Osteoblast (primary cell): ENCODE measurements at regions not wholly inside any gene's neighbourhood (a gene's known extent, or its start where the extent isn't known, plus 50 kb on each side); places are given as distances from the start of the nearest gene placed in this dataset.

Experiments
- DNase-seq: peaks from one replicate; pipeline ENCODE4 v3.0.0; 2011; ENCODE audit warnings: low spot score, mixed read lengths; ENCODE audit not compliant: insufficient read length; ENCODE audit errors: missing footprints
- H2AFZ ChIP-seq: 2 replicates; pipeline ENCODE4 v1.6.0; 2011; ENCODE audit warnings: mild to moderate bottlenecking, low read length
- H3K27ac ChIP-seq: 2 replicates; pipeline ENCODE4 v1.5.1; 2011; ENCODE audit warnings: mild to moderate bottlenecking, low read depth, low read length, moderate library complexity
- H3K27me3 ChIP-seq: 2 replicates; pipeline ENCODE4 v1.6.0; 2012; ENCODE audit warnings: mild to moderate bottlenecking, control low read depth, inconsistent platforms, low read length, moderate library complexity; ENCODE audit not compliant: insufficient read depth
- H3K36me3 ChIP-seq: 2 replicates; pipeline ENCODE4 v1.5.1; 2011; ENCODE audit warnings: mild to moderate bottlenecking, low read length, control low read depth, moderate library complexity; ENCODE audit not compliant: insufficient read depth
- H3K4me1 ChIP-seq: 2 replicates; pipeline ENCODE4 v1.5.1; 2011; ENCODE audit warnings: mild to moderate bottlenecking, low read length, control low read depth, moderate library complexity; ENCODE audit not compliant: insufficient read depth
- H3K4me2 ChIP-seq: 2 replicates; pipeline ENCODE4 v1.6.0; 2011; ENCODE audit warnings: mild to moderate bottlenecking, low read length; ENCODE audit not compliant: insufficient read depth
- H3K4me3 ChIP-seq: fragments of 200-600 bp; sonication (generic); 3 replicates; pipeline ENCODE4 v1.5.1; 2012; ENCODE audit warnings: mild to moderate bottlenecking, low read length, inconsistent platforms; ENCODE audit not compliant: insufficient read depth
- H3K79me2 ChIP-seq: 2 replicates; pipeline ENCODE4 v1.6.0; 2012; ENCODE audit warnings: mild to moderate bottlenecking, low read length, control low read depth, inconsistent platforms; ENCODE audit not compliant: insufficient read depth
- H3K9me3 ChIP-seq: 2 replicates; pipeline ENCODE4 v1.5.1; 2011; ENCODE audit warnings: low read depth, low read length, control low read depth
- H4K20me1 ChIP-seq: 2 replicates; pipeline ENCODE4 v1.6.0; 2012; ENCODE audit warnings: mild to moderate bottlenecking, low read length, control low read depth; ENCODE audit not compliant: insufficient read depth
- TF ChIP-seq, protein P1 (sequence below): IDR thresholded peaks from 2 replicates; pipeline ENCODE4 v1.5.1; 2011; ENCODE audit warnings: mild to moderate bottlenecking, low read depth, low read length, moderate library complexity; ENCODE audit errors: extremely low read depth

DNA sequence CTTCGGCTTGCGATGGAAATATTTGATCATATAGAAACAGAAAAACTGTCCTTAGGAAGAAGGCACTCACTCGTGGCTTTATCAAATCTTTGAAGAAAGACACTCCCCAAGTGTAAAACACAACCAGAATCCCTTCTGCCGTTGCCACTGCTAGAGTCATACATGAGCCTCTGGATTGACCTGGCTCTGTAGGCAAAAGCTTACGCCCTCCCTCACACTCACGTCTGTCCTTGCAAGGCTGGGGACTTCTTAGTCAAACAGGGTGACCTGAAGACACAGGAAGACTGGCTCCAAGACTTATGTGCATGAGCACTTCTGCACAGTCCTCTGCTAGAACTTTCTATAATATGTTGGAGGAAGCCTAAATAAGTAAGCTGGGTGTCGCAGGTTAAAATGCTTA is 135.4 kb upstream of the MDFIC start:
- Histone ChIP-seq H4K20me1 (no peaks in the 10 kb centered on the region), H3K4me3 (no peak overlapping the region), H2AFZ (no peak overlapping the region), H3K27ac (no peak overlapping the region), H3K36me3 (no peaks in the 10 kb centered on the region), H3K79me2 (no peaks in the 10 kb centered on the region), H3K27me3 (no peaks in the 10 kb centered on the region), H3K4me1 (peaks cover 18% of the 10 kb centered on the region), H3K4me2 (no peak overlapping the region), H3K9me3 (no peaks in the 10 kb centered on the region)
- DNase-seq = no peak
- TF ChIP-seq, protein P1, sequence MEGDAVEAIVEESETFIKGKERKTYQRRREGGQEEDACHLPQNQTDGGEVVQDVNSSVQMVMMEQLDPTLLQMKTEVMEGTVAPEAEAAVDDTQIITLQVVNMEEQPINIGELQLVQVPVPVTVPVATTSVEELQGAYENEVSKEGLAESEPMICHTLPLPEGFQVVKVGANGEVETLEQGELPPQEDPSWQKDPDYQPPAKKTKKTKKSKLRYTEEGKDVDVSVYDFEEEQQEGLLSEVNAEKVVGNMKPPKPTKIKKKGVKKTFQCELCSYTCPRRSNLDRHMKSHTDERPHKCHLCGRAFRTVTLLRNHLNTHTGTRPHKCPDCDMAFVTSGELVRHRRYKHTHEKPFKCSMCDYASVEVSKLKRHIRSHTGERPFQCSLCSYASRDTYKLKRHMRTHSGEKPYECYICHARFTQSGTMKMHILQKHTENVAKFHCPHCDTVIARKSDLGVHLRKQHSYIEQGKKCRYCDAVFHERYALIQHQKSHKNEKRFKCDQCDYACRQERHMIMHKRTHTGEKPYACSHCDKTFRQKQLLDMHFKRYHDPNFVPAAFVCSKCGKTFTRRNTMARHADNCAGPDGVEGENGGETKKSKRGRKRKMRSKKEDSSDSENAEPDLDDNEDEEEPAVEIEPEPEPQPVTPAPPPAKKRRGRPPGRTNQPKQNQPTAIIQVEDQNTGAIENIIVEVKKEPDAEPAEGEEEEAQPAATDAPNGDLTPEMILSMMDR = no peak

DNA sequence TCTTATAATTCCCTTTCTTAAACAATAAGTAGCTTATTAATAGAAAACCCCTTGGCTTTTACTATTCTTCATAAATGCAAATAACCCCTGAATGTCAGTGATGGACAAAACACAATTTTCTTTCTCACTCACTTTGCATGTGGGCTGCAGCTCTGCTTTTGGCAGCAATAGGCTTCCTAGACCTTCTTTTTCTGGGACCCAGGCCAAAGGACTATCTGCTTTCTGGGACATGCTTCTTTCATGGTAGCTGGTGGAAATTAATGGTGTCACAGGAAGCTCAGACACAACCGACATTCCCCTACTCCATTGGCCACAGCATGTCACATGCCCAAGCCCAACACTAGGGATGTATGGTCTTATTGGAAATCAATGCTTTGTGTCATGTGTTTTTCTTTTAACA is 134.3 kb upstream of the MDFIC start:
- no peak overlapping the region for H2AFZ ChIP-seq
- H3K36me3 ChIP-seq = no peaks in the 10 kb centered on the region
- H3K27me3 ChIP-seq = no peaks in the 10 kb centered on the region
- no peak overlapping the region for H3K4me3 ChIP-seq
- H3K9me3 ChIP-seq = no peaks in the 10 kb centered on the region
- no peaks in the 10 kb centered on the region for H3K79me2 ChIP-seq
- TF ChIP-seq, protein P1 = no peak
- no peak for DNase-seq
- no peaks in the 10 kb centered on the region for H4K20me1 ChIP-seq
- H3K4me2 ChIP-seq = no peak overlapping the region
- H3K4me1 ChIP-seq = peaks cover 25% of the 10 kb centered on the region
- H3K27ac ChIP-seq = no peak overlapping the region

DNA sequence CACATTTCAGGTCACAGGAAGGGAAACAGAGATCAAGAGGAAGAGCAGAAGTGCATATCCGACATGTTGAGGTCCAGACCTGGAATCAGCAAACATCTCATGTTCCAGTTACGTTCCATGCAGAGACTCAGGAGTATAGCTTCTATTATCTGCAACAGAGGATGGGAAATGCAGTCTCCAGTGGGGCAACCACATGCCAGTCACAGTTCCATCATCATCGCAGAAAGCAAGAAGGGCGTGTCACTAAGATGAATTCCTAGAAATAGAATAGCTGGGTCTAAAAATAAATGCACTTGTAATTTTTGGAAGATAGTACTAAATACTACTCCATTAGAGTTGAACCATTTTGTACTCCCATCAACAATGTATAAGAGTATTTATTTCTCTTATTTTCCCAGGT is 133.2 kb upstream of the MDFIC start:
- Histone ChIP-seq H3K79me2 (no peaks in the 10 kb centered on the region), H3K36me3 (no peaks in the 10 kb centered on the region), H3K4me3 (no peak overlapping the region), H3K9me3 (no peaks in the 10 kb centered on the region), H3K4me1 (peaks cover 25% of the 10 kb centered on the region), H3K4me2 (peak overlapping the region; percentile 56), H4K20me1 (no peaks in the 10 kb centered on the region), H2AFZ (no peak overlapping the region), H3K27me3 (no peaks in the 10 kb centered on the region), H3K27ac (no peak overlapping the region)
- TF ChIP-seq, protein P1 = no peak
- no peak for DNase-seq

DNA sequence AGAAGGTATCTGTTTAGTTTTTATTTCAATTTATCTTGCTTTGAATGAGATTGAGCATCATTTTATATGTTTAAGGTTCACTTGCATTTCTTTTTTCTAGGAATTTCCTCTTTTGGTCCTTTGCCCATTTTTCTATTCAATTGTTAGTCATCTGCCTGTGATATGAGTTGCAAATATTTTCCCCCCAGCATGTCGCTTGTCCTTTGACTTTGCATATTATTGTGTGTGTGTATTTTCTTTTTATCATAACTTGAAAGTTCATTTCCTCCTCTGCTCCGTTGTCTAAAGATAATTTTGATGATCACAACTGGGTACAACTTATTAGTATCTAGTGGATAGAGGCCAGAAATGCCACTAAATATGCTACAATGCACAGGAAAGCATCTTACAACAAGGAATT is 132.7 kb upstream of the MDFIC start:
- H3K36me3 ChIP-seq = no peaks in the 10 kb centered on the region
- H3K4me1 ChIP-seq = peaks cover 25% of the 10 kb centered on the region
- DNase-seq = no peak
- no peak overlapping the region for H3K4me3 ChIP-seq
- no peaks in the 10 kb centered on the region for H3K27me3 ChIP-seq
- H3K27ac ChIP-seq = peak overlapping the region; percentile 55
- no peak overlapping the region for H2AFZ ChIP-seq
- H3K9me3 ChIP-seq = no peaks in the 10 kb centered on the region
- TF ChIP-seq, protein P1 = no peak
- H3K79me2 ChIP-seq = no peaks in the 10 kb centered on the region
- peak overlapping the region; percentile 56 for H3K4me2 ChIP-seq
- no peaks in the 10 kb centered on the region for H4K20me1 ChIP-seq
